ENCODE measurements at regions not wholly inside any gene's neighbourhood (a gene's known extent, or its start where the extent isn't known, plus 50 kb on each side); places are given as distances from the start of the nearest gene placed in this dataset.

- DNase-seq (ENCODE audit: low read depth in 2 of 2), result no peak
These were observed 484.3 kb downstream of the LMO4 start for GRCh38 chr1:87812871-87813577.

DNA sequence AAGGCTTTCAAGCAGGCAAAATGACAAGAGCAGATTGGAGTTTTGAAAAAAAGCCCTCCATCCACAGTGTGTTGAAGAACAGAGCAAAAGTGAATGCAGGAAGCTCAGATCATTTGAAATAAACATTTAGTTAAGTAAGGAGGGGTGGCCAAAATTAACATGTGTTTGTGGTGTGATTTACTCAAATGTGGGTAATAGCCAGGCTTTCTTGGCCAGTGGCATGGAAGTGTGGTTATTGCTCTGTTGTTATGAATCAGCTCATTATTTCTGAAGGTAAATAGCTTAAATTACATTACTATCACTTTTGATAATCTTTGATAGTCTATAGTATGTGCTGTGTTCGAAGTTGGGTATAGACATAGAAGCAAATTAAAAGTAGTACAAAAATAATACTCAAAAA lies 485.9 kb downstream of the LMO4 start:
- DNase-seq (ENCODE audit: low read depth in 2 of 2), result no peak

DNA sequence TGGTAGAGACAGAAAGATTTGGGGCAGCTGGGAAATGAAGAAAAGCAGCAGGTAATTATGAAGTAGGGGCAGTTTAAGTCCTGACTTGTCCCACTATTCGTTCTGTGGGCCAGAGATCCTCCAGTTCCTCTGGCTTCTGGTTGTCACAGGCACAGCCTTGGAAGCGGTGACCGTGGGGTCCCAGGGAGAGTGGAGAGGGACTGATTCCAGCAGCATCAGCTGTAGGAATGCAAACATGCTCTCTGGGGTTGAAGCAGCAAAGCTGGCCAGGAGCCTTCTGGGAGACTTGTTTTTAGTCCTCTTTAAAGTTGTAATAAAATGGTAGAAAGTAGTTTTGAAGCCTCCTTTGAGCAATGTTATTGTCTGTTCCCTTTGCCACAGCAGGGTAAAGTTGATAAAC lies 488.0 kb downstream of the LMO4 start:
- no peak for DNase-seq (ENCODE audit: low read depth in 2 of 2)

DNA sequence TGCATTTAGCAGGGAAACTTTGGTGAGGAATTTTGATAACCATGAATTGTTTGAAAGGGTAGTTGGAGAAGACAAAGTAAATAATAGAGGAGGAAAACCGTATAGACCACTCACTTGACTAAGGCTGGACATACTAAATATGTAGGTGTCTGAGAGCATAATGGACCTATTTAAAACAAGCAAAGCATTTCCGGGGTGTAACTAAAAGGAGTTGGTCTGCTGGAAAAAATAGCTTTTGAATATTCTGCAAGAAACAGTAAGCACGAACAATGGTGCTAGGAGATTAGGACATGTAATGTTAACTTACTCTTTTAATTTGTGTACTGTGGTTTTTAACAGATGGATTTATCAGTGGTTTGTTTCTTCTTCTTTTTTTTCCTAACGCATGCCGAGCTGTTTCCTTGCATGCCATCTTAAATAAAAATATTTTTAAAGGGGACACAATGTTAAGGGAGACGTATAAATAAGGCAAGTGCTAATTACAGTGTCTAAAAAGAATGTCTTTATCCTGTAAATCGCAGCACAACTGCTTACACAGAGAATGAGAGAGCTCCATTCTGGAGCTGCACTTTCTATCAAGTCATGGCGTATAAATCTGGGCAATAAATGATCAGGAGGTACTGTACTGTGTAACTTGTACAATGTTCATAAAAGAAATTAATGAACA lies 492.1 kb downstream of the LMO4 start:
- no peak for DNase-seq (ENCODE audit: low read depth in 2 of 2)

- DNase-seq (ENCODE audit: low read depth in 2 of 2), result no peak
These were observed 492.6 kb downstream of the LMO4 start for GRCh38 chr1:87821335-87821697.

DNA sequence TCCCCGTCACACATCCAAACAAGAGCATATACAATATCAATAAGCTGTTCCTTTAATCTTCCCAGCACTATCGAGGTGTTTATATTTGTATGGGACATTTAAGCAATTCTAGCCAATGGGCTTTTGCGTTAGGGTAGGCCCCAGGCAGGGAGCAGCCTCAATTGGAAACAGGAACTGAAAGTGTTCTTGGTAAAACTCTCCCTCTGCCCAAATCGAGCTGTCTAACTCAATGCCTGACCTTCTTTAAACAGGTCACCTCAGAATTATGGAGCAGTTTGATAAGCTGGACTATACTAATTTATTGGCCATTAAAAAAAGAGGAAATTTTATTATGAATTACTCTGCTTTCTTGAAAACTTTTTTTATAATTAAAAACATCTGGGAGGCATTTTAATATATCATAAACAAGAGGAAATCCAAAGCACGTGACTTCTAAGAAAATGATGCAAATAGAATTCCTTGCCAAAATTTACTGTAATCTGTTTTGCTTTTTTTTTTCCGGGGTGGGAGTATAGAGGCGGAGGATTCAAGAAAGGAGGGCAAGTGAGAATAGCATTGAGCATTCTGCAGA lies 498.1 kb downstream of the LMO4 start:
- no peak for DNase-seq (ENCODE audit: low read depth in 2 of 2)

DNA sequence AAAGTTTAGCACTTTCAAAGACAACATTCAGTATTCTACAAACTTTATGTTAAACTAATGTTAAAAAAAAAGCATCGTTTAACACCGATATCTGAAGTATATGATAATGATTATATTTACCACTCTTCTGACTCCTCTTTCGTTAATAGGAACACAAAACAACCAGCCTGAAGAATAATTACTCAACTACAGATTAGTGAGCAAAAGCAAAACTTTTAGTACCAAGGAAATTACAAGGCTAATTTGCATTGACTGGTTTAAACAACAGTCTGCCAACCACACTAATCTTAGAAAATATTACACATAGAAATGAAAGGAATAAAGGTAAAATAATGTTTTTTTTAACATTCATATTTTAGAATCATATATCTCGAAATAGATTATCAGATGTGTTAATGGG lies 500.7 kb downstream of the LMO4 start:
- no peak for DNase-seq (ENCODE audit: low read depth in 2 of 2)

- DNase-seq (ENCODE audit: low read depth in 2 of 2), result no peak
These were observed 501.8 kb downstream of the LMO4 start for GRCh38 chr1:87830432-87830978.

GRCh38 chr1:87833166-87833565 lies 504.5 kb downstream of the LMO4 start:
- no peak for DNase-seq (ENCODE audit: low read depth in 2 of 2)

GRCh38 chr1:87834151-87834550 lies 505.5 kb downstream of the LMO4 start:
- DNase-seq (ENCODE audit: low read depth in 2 of 2), result no peak

DNA sequence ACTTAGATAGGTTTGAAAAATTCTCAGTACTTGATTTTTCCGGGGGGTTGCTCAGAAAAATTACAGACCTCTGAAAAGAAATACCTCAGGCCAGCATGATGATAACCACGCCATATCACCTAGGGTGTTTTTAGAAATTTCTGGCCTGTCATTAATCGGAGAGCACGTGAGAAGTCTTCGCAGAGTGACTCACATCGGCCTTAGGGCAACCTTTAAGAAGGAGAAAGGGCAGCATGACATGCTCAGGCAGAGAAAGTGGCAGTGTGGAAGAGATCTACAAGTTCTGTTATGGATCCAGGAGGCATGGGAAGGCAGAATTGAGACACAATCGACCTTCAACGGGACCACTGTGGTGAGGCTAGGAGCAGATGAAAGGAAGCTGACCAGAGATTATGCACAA lies 506.3 kb downstream of the LMO4 start:
- DNase-seq (ENCODE audit: low read depth in 2 of 2), result no peak

GRCh38 chr1:87840767-87841166 lies 512.1 kb downstream of the LMO4 start:
- no peak for DNase-seq (ENCODE audit: low read depth in 2 of 2)

GRCh38 chr1:87841332-87841731 lies 512.7 kb downstream of the LMO4 start:
- no peak for DNase-seq (ENCODE audit: low read depth in 2 of 2)

GRCh38 chr1:87842156-87842555 lies 513.5 kb downstream of the LMO4 start:
- no peak for DNase-seq (ENCODE audit: low read depth in 2 of 2)

DNA sequence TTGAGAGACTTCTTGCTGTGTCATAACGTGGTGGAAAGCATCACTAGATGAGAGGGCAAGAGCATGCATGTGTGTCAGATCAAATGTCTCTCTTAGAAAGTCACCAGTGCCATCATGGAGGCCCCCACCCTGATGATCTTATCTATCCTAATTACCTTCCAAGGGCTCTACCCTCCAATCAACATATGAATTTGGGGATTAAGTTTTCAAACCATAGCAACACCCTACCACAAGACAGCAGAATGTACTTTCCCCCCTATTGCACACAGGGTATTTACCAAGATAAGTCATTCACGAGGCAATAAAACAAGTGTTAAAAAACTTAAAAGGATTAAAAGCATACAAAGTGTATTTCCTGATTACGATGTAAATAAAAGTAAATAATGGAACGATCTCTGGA lies 515.6 kb downstream of the LMO4 start:
- DNase-seq (ENCODE audit: low read depth in 2 of 2), result no peak

DNA sequence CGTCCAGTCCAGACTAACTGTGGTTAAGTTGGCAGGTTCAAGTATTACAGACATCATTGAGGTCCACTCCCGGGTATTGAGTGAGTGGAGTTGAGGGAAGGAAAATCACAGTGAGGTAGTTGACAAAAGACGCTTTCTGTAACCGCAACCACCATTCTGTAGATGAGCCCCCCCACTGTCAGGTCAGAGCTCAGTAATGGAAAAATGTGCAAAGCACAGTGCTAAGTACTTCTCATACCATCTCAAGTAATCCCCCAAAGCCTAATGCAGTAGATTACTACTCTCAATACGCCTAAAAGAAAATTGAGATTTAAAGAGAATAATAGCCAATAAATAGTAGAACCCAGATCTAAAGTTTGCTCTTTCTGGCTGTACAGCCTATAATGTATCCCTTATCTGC lies 522.8 kb downstream of the LMO4 start:
- DNase-seq (ENCODE audit: low read depth in 2 of 2), result no peak

GRCh38 chr1:87852410-87853161 lies 523.9 kb downstream of the LMO4 start:
- DNase-seq (ENCODE audit: low read depth in 2 of 2), result no peak

DNA sequence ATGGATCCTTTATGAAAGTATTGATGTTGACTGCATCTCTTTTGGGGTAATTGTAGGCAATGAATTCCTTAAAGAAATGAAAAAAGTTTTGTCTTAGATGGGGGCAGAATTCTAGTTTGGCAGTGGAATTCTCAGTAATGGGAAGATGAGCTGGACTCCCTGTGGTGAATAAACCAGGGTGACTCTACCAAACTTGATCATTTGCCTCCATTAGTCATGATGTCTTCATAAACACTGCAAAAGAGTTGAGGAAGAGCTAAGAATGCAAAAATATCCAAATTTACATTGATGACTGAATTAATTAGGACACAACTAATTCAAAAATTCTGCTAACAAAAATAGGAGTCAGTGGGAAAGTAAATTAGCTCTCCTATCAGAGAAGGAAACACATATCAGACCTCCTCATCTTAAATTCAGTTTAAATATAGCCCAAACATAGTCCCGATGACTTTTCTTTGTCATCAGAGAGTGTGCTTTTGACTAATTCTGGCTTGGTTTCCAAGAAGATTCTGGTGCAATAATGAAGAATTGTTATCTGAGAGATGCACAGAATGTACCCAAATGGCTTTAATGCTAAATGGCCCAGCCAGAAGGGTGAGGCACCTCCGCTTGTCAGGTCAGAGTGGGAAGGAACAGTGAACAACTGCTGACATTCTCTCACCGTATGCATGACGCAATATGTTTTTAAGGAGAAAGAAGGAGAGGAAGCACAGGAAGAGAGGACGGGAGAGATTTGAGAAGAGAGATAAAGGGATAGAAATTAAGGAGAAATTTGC lies 525.1 kb downstream of the LMO4 start:
- DNase-seq (ENCODE audit: low read depth in 2 of 2), result no peak

- no peak for DNase-seq (ENCODE audit: low read depth in 2 of 2)
These were observed 534.6 kb downstream of the LMO4 start for GRCh38 chr1:87863317-87863716.

- no peak for DNase-seq (ENCODE audit: low read depth in 2 of 2)
These were observed 536.0 kb downstream of the LMO4 start for GRCh38 chr1:87864676-87865075.

DNA sequence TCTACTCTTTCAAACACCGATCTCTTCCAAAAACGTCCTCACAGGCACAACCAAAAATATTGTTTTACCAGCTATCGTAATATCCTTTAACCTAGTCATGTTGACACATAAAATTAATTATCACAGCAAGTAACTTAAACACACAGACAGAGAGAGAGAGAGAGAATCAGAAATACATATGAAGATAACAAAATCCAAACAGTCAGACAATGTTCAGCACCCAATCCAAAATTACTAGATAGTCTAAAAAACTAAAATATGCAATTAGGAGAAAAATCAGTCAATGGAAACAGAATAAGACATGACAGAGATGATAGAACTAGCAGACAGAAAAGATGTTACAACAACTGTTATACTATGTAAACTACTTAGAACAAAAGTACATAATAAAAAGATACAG lies 537.7 kb downstream of the LMO4 start:
- DNase-seq (ENCODE audit: low read depth in 2 of 2), result no peak

DNA sequence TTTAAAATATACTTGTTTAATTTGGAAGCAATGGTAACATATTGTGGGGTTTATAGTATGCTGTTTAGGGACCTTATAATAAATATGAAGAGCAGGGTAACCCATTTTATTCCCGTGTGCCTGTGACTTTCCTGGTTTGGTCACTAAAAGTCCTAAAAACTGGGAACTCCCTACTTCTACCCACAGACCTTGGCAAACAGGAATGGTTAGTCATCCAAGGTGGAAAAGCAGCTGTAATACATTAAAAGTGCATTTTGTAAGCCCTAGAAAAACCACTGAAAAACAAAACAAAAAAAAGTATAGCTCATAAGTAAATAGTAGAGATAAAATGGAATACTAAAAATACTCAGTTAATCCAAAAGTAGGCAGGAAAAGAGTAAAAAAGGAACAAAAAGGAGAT lies 538.9 kb downstream of the LMO4 start:
- DNase-seq (ENCODE audit: low read depth in 2 of 2), result no peak

All from stimulated activated CD8-positive, alpha-beta memory T cell treated with anti-CD3 and anti-CD28 coated beads, Interleukin-2, amount 100 ng/mL, for 48 hours (primary cell).